ENCODE measurements at regions not wholly inside any gene's neighbourhood (a gene's known extent, or its start where the extent isn't known, plus 50 kb on each side); places are given as distances from the start of the nearest gene placed in this dataset.
A peak's percentile ranks its signal among the peaks of the same experiment; 100 is the strongest.

DNA sequence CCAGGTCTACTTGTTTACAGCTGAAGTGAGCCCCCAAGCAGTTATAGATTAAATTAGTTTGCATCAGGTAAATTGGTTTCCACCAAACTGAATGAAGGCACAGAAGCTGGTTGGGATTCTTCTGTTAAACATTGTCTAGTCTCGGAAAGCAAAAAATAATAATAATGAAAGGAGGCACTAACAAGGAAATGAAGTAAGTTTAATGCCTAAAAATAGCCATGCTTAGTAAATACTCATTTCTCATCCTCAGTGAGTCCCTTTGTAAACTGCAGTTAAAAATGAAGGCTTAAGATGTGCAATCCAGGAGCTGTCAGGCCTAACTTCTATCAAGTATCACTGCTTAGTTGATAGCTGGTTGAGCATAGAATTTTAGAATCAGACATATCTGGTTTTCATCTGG is 113.5 kb downstream of the BTG1 start:
- no peak for DNase-seq (ENCODE audit: low read depth, low spot score)

DNA sequence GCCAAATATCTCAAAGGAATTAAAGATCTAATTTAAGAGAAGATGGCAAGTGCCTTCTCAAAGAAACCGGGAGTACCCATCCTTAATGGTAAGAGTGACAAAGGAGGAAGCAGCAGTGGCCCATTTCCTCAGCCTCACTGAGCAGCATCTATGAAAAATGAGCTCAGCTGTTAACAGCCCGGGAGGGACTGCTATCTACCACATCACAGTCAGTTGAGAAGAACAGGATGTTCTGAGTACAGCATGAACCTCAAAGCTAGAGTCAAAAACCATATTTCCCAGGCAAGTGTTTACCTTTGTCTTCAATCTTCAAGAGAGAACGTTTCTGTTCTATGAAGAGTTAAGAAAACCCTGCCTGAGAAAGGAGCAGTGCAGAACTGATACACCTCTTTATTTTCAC is 115.0 kb downstream of the BTG1 start:
- DNase-seq (ENCODE audit: low read depth, low spot score), result no peak

DNA sequence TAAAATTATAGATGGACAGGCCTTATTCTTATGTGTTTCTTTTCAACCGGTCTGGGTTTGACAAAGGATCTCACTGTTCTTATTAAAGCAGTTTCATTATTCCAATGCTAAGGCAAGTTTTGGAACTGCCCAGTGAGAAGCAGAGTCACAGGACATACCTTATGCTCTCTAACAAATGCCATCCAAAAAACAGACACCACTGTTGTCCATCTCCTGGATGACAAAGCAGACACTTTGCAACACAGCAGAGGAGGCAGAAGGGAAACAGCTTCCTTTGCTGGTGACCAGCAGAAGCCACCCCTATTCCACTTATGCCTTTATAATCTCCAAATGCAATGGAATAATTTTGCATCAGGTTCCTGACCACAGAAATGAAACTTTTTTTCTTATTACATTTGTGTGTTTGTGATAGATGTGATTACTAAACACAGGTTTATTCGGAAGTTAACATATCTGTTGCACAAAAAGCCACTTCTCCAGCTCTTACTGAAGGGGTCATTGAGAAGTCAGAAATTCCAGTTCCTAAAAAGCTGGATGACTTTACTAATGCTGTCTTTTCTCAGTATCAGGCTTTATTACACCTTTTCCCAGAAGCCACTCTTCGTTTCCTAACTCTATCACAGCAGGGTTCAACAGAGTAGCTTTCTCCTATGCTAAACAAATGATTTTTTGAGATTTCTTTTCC is 115.6 kb downstream of the BTG1 start:
- no peak for DNase-seq (ENCODE audit: low read depth, low spot score)

DNA sequence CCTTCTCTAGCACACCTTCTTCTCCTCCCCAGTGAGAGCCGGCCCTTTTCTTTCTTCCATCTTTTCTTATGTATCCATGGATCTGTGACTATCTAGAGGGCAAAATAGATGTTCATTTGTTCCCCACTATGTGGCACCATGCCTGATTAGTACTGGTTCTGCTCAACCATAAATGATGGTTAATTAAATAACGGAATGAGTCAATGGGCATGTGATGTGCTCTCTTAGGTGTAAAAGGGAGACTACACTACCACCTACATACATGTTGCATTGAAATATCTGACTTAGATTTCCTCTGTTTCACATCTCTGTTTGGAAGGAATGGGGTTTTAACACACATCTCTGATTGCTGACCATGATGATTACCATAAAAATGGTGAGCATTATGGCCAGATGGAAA is 116.5 kb downstream of the BTG1 start:
- no peak for DNase-seq (ENCODE audit: low read depth, low spot score)

DNA sequence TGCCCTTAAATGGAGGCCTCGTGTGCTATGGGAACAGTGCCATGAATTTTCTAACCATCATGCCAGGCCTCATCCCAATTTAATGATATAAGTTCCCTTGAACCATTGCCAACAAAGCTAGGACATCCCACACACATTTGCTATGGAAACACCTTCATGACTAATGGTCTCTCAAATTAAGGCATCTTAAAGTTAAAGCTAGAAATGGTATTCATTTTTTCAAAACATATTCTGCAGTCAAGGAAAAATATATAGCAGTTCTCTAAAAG is 117.3 kb downstream of the BTG1 start:
- DNase-seq (ENCODE audit: low read depth, low spot score), result no peak

DNA sequence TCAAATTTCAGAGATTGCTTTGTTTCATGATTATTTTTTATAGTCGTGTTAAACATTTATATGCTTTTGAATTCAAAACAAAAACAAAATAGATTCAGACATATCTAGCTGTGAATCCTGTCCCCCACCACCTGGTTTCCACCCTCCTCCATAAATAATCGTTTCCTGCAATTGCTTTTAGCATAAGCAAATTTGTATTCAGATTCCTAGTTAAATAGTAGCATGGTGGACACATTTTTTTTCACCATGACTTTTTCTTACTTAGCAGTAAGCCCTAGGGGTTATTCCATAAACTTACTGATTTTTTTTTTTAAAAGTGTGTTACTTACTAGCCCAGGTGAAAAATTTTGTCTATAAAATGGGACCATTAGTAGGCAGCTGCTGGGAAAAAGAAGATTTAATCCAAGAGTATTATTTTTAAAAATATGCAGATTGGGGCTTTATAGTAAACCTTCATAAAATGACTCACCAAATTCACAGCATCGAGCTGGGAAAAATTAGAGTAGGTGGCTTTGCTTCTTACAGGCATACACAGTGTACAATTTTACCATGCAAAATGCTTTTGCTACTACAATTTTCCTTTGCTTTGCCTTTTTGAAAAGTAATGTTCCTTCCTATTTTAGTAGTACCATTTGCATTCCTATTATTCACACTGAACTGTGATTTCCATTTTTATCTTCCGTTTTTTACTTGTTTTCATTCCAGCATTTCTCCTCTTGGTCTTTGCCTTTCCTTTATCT is 117.8 kb downstream of the BTG1 start:
- no peak for DNase-seq (ENCODE audit: low read depth, low spot score)

DNA sequence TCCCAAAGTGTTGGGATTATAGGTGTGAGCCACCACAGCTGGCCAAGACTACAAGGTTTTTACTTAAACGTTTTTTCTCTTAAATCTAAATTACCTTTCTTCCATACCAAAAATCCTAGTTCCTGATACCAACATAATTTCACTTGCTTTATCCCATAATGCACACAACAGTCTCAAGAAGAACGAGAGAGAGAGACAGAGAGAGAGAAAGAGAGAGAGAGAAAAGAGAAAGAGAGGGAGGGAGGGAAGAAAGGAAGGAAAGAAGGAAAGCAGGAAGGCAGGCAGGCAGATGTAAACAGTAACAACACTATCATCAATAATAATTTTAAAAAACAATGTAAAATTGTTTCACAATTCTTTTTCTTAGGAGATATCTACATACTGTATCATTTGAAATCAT is 118.4 kb downstream of the BTG1 start:
- DNase-seq (ENCODE audit: low read depth, low spot score), result no peak

DNA sequence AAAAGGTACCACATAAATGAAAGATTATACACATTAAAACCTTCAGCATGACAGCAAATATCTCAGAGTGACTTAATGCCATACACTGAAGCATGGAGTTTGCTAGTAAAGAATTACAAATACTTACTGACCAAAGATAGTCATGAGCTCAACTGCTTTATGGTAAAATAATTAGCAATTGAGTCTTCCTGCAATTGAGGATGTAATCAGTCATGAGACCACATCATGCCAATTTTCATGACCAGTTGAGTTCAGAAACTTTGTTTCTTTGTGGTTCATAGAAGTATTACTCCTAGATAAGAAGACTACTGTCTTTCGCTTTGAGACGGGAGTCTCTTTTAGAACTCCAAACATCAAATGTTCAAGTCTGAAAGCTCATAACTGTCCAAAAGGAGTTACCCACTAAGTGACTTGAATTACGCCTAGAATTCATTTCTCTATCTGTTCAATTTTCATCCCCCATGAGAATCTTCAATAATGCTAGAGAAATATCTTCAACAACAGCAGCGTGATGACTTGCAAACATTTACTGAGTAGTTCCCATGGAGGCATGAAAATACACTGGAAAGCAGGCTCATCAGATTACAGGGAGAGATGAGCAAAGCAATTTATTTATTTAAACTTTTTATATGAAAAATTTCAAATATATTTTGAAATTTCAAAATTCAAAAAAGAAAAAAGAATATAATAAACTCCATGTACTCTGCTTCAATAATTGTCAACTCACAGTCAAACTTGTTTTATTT is 120.0 kb downstream of the BTG1 start:
- no peak for DNase-seq (ENCODE audit: low read depth, low spot score)

DNA sequence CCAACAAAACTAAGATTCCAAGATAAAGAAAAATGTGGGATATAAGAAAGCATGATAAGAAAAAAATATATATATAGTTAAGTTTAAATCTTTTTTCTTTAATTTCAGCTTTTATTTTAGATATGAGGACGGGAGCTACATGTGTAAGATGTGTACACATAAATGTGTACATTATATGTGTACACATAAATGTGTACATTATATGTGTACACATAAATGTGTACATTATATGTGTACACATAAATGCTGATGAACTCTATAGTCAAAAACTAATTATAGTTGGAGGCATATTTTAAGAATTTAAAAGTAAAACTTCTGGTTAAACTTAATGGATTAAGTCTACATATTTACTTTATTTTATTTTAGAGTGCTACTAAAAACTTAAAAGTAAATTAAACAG is 123.6 kb downstream of the BTG1 start:
- DNase-seq (ENCODE audit: low read depth, low spot score), result no peak

DNA sequence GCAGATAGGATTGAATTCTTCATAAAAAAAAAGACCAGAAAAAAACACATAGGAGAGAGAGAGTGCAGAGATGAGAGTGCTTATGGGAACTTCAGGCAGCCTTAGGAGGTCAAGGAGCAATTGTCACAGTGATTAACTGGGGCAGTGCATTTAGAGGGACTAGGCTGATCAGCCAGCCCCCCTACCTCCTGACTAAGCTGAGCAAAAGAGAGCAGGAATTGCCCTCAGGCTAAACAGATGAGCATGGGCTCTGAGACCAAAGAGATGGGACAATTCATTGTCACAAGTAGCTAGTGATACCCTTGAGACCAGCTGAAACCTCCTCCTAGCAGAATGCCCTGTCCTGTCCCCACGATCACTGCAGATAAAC is 124.0 kb downstream of the BTG1 start:
- no peak for DNase-seq (ENCODE audit: low read depth, low spot score)

DNA sequence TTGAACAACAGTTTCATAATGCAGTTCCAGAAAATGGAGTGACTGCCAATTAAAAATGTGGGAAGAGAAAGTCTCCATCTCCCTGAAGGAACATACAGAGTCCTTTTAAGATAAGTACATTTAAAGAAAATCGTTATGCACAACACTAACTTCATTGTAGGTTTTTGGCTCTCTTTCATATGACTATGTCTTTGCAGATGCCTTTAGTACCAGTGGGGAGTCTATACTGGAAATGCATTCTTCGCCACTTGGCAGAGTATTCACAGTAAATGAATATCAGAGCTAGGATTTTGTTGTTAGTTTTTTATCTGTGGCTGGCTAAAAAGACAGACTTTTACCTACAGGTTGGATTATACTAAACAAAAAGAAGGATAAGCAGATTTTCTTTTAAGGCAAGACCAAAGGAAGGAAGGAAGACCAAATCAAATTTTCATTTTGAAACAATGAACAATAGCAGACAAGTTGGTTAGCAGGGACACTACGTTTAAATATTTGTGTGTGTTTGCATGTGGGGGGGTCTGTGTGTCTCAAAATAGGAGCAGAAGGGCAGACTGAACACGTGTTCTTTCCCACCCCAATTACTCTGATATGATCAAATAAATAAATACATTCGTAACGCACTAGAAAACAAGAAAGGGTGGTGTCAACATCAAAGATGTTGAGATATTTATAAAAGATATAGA is 124.5 kb downstream of the BTG1 start:
- DNase-seq (ENCODE audit: low read depth, low spot score), result peak; percentile 13

DNA sequence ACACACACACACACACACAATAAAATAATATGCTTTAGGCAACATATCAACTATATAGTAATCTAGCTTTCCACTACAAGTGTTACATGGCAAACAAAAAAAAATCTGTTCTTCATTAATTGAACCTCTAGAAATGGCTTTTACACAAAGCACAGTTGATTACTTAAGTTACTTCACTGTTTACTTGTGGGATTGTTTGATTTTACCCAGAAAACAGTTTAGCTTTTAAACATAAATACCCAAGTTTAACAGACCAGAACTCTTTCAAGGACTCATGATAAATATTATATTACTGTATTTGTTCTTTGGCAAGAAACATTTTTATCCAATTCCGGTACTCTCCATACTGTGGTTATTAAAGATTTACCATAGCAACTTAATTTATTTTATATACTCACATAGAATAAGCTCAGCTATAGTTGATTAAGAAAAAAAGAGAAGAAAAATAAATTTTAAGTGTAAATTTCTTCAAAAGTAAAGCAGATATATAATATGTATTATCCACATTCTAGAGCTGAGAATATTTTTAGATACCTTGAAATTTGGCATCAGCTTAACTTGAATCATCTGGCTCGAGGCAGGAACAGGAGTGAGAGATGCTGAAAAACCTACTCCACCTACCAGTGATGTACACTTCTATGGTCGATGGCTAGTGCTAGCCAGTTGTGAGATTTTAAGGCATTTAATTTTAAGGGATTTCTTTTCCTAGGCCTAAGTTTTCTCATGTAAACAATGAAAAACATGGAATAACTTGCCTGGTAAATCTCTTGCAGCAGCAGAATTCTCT is 126.0 kb downstream of the BTG1 start:
- no peak for DNase-seq (ENCODE audit: low read depth, low spot score)

DNA sequence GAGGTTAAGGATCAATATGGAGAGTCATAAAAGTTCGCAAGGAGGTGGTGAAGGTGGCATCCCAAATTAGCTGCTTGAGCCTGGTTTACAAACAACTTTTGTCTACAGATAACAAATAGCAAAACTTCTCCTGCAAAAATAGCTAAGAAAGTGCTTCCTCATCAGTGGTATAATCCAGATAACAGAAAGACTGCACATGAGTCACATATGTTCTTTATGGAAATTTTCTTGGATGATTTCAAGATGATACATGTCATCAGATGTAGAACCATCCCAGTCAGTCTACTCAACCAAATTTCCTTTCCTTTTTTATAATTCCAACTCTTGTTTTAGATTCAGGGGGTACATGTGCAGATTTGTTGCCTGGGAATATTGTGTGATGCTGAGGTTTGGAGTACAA is 133.0 kb downstream of the BTG1 start:
- no peak for DNase-seq (ENCODE audit: low read depth, low spot score)

DNA sequence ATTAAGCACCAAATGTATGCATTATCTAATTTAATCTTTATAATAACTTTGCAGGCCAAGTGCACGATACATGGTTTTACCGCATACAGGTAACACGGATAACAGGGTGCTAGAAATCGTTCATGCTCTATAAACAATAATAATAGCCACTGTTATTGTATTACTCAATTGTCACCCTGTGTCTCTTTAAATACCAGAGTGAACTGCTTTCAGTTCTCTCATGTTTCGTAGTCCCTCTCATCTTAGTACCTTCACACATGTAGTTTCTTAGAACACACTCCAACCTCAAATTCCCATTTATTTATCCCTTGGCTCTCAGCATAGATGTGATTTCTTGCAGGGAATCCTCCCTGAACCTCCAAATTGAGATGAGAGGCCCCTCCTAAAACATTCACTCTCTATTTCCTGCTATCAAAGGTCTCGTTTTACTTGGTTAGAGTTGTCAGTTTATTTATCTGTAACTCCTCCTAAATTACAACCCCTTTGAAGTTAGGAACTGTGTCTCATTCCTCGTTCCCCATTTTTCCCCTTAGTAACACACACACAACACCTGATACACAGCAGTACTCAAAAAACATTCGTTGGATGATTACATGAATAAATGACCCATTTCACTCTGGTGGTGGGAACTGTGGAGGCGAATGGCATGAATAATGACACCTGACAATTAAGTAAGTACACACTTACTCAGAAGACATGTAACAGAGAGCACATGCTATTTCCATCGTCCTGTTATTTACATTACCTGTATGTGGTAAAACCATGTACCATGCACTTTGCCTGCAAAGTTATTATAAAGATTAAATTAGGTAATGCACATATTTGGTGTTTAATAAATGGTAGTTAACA is 134.6 kb downstream of the BTG1 start:
- no peak for DNase-seq (ENCODE audit: low read depth, low spot score)

DNA sequence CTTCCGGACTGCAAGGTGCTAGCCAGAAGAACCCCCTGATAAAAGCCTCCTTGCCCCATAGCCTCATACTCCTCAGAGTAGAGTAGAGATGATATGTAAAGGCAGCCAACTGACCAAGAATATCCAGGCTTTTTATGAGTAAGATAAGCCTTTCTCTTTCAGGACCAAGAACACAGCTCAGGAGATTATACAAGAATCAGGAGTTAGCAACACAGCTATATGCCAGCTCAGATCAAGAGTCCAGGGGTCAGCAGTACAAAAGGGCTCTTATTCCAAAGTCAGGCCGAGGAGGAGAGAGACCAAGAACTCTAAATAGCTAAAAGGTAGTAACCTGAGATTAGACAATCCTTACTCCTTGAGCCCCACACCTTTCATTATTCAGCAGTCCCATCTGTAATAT is 135.3 kb downstream of the BTG1 start:
- DNase-seq (ENCODE audit: low read depth, low spot score), result no peak

DNA sequence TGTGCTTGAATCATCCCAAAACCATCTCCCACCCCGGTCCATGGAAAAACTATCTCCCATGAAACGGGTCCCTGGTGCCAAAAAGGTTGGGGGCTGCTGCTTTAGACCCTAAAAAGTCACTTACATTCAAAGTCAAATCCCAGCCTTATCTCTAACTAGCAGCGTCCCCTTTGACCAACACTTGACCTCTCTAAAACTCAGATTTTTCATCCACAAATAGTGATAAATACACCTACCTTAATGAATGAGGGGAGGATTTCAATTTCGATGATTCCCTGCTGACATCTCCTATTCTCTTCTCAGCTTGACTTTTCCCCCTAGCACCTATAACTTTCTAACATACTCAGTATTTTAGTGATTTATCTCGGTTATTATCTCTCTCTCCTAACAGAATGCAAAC is 137.3 kb downstream of the BTG1 start:
- DNase-seq (ENCODE audit: low read depth, low spot score), result no peak

DNA sequence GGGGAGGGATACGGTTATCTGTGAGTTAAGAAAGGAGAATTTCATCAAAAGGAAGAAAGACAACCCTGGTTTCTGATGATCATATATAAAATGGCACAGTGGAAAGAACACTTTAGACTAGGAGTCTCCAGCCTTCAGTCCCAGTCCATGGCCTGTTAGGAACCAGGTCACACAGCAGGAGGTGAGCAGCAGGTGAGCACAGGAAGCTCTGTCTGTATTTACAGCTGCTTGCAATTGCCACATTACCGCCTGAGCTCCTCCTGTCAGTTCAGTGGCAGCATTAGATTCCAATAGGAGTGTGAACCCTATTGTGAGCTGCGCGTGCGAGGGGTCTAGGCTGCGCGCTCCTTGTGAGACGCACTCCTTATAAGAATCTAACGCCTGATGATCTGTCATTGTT is 137.9 kb downstream of the BTG1 start:
- DNase-seq (ENCODE audit: low read depth, low spot score), result no peak

DNA sequence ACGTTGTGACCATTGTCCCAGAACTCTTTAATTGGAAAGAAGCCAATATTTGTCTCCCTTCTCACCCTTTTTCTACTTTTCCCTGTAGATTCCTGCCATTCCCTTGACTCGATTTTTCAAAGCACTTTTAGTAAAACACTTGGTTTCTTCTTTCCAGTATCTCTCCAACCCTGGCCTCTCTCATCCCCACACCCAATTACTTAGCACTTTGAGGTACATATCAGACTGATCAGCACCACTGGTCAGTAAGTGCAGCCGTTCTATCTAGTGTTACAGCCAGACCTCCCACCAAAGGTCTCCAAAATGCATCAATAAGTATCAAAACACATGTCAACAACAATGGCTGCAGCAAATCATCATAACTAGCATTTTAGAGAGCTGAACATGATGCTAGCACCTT is 141.9 kb downstream of the BTG1 start:
- DNase-seq (ENCODE audit: low read depth, low spot score), result no peak

DNA sequence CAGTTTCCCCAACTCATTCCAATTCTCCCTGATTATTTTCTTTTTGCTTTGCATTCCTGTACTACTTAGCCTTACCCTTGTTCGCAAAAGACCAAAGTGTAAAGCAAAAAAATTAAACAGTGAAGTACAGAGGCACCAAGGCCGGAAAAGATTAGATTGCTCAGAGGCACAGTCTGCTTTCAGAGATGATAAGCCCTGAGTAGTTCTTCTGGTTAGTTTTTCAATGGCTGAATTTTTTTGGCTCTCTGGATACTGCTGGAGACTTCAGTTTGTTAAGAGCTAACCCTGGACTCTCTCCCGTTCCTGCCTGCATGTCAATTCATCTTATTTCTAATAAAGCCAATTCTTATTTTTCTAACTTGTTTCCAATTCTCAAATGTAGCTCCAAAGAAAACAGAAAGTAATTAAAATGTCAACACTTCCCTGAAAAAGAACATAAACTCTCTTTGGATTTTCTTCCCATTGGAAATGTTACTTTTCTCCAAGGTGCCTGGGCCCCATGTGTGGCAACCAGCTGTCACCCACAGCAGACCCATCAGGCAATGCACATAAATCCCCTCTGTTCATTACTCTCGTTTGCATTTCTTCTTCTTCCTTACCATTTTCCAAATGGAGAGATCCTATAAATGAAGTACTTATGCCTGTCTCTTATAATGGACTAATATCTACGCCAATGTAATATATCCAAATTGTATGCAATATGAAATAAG is 142.8 kb downstream of the BTG1 start:
- DNase-seq (ENCODE audit: low read depth, low spot score), result no peak

DNA sequence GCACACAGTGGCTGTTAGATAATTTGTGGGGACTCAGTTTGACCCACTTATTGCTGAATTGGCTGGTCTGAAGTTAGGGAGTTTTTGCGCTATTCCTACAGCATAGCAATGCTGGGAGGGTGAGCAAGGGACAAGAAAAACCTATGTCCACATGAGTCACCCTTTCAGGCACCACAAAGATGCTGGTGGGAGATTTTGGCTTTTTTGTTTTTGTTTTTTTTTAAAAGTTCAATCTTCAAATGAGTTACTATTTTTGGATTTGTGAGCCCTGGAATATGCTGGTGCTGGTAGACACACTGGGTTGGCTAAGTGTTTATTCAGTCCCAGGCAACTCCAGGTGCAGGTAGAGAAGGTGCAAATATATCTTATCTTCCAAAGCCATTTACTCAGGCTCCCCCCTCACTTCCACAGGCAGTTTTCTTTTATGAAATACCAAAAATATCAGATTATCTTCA is 143.4 kb downstream of the BTG1 start:
- DNase-seq (ENCODE audit: low read depth, low spot score), result no peak

Data from smooth muscle cell of the brain vasculature (primary cell).